ENCODE measurements at regions not wholly inside any gene's neighbourhood (a gene's known extent, or its start where the extent isn't known, plus 50 kb on each side); places are given as distances from the start of the nearest gene placed in this dataset.

DNA sequence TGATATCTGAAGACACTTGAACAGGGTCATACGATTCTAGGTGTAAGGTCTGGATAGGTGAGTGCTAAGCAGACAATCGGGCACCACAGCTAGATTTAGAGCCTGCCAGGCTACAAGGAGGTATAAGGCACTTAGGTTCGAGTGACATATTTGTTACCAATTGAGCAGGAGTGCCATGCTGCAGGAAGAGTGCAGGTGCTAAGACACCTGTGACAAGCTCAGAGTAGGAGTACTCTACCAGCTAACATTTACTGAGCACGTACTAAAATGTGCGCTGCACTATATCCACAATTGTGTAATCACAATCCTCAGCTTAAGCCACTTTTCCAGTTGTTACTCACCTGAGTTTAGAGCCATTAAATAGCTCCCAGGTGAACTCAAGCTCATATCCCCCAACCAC, 227.8 kb upstream of the MOCS1 start:
- Histone ChIP-seq H3K36me3 (no peaks in the 10 kb centered on the region), H3K9me3 (no peaks in the 10 kb centered on the region), H3K9ac (ENCODE audit: low read depth in 2 of 2, low read length in 2 of 2) (no peak overlapping the region), H3K4me3 (no peak overlapping the region), H3K27ac (no peak overlapping the region), H3K27me3 (no peaks in the 10 kb centered on the region), H3K4me1 (no peaks in the 10 kb centered on the region)
- intact Hi-C loops (cut with DNase I), result no loop called here
- no peak for DNase-seq
- TF ChIP-seq, protein P1, sequence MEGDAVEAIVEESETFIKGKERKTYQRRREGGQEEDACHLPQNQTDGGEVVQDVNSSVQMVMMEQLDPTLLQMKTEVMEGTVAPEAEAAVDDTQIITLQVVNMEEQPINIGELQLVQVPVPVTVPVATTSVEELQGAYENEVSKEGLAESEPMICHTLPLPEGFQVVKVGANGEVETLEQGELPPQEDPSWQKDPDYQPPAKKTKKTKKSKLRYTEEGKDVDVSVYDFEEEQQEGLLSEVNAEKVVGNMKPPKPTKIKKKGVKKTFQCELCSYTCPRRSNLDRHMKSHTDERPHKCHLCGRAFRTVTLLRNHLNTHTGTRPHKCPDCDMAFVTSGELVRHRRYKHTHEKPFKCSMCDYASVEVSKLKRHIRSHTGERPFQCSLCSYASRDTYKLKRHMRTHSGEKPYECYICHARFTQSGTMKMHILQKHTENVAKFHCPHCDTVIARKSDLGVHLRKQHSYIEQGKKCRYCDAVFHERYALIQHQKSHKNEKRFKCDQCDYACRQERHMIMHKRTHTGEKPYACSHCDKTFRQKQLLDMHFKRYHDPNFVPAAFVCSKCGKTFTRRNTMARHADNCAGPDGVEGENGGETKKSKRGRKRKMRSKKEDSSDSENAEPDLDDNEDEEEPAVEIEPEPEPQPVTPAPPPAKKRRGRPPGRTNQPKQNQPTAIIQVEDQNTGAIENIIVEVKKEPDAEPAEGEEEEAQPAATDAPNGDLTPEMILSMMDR (IDR thresholded peaks at IDR 0.05), result no peak

DNA sequence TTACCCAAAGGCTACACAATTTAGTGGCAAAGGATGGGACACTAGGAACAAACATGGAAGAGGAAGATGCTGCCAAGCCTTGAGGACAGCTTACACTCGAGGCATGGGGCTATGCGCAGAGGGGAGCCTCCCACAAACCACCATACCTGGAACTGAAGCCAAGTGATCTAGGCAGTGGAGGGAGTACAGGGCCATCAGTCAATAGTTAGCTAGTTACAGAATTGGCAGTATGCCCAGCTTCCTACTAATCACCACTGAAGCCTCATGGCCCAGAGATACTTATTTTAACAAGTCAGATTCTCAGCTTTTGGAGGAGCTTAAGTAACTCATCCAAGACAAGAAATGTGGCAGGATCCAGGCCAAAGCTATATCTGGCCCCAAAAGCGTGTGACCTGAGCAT, 226.6 kb upstream of the MOCS1 start:
- Histone ChIP-seq H3K9me3 (no peaks in the 10 kb centered on the region), H3K27me3 (no peaks in the 10 kb centered on the region), H3K4me1 (no peaks in the 10 kb centered on the region), H3K27ac (no peak overlapping the region), H3K36me3 (no peaks in the 10 kb centered on the region), H3K9ac (ENCODE audit: low read depth in 2 of 2, low read length in 2 of 2) (no peak overlapping the region), H3K4me3 (no peak overlapping the region)
- intact Hi-C loops (cut with DNase I), result no loop called here
- DNase-seq, result no peak
- TF ChIP-seq, protein P1 (IDR thresholded peaks at IDR 0.05), result no peak

GRCh38 chr6:40159865-40160264, 225.6 kb upstream of the MOCS1 start:
- no peak overlapping the region for H3K9ac ChIP-seq (ENCODE audit: low read depth in 2 of 2, low read length in 2 of 2)
- H3K4me3 ChIP-seq, result no peak overlapping the region
- intact Hi-C loops (cut with DNase I), result no loop called here
- no peaks in the 10 kb centered on the region for H3K4me1 ChIP-seq
- DNase-seq, result no peak
- H3K9me3 ChIP-seq, result no peaks in the 10 kb centered on the region
- H3K27me3 ChIP-seq, result no peaks in the 10 kb centered on the region
- H3K27ac ChIP-seq, result no peak overlapping the region
- TF ChIP-seq, protein P1 (IDR thresholded peaks at IDR 0.05), result no peak
- no peaks in the 10 kb centered on the region for H3K36me3 ChIP-seq

GRCh38 chr6:40152701-40153436, 218.6 kb upstream of the MOCS1 start:
- Histone ChIP-seq H3K4me1 (no peaks in the 10 kb centered on the region), H3K9me3 (no peaks in the 10 kb centered on the region), H3K9ac (ENCODE audit: low read depth in 2 of 2, low read length in 2 of 2) (no peak overlapping the region), H3K36me3 (no peaks in the 10 kb centered on the region), H3K27me3 (no peaks in the 10 kb centered on the region), H3K4me3 (no peak overlapping the region), H3K27ac (no peak overlapping the region)
- intact Hi-C loops (cut with DNase I), result no loop called here
- no peak for DNase-seq
- TF ChIP-seq, protein P1 (IDR thresholded peaks at IDR 0.05), result no peak

- intact Hi-C loops (cut with DNase I), result no loop called here
- Histone ChIP-seq H3K27ac (no peak overlapping the region), H3K4me1 (no peaks in the 10 kb centered on the region), H3K9me3 (no peaks in the 10 kb centered on the region), H3K36me3 (no peaks in the 10 kb centered on the region), H3K4me3 (no peak overlapping the region), H3K9ac (ENCODE audit: low read depth in 2 of 2, low read length in 2 of 2) (no peak overlapping the region), H3K27me3 (no peaks in the 10 kb centered on the region)
- TF ChIP-seq, protein P1 (IDR thresholded peaks at IDR 0.05), result no peak
- DNase-seq, result no peak
Observed at GRCh38 chr6:40152196-40152595, 217.9 kb upstream of the MOCS1 start.
